SK-N-SH treated with all-trans-retinoic acid at 6 μM for 48 hours (cell line): ENCODE measurements at regions not wholly inside any gene's neighbourhood (a gene's known extent, or its start where the extent isn't known, plus 50 kb on each side); places are given as distances from the start of the nearest gene placed in this dataset.

ENCODE experiments used
- ATAC-seq: fragments of 200-7000 bp; cut with Tn5 transposase; 3 replicates; pipeline ENCODE4 v1.9.1; 2020; ENCODE audit warnings: mild to moderate bottlenecking, moderate library complexity
- ARNTL ChIP-seq: fragments of 450-650 bp; formaldehyde crosslinking; IDR thresholded peaks from 2 replicates; pipeline ENCODE4 v1.5.0; 2020; ENCODE audit warnings: low read depth, mild to moderate bottlenecking, moderate library complexity, borderline replicate concordance
- CREB5 ChIP-seq: fragments of 250-450 bp; sonication (Bioruptor Pico); IDR thresholded peaks from 2 replicates; pipeline ENCODE4 v1.5.1; 2020; ENCODE audit warnings: low read depth, mild to moderate bottlenecking, moderate library complexity
- CSDC2 ChIP-seq: fragments of 250-450 bp; sonication (Bioruptor Pico); IDR thresholded peaks from 2 replicates; pipeline ENCODE4 v1.5.0; 2020; ENCODE audit warnings: mild to moderate bottlenecking, moderate library complexity
- CSRNP3 ChIP-seq: fragments of 250-450 bp; sonication (Bioruptor Pico); IDR thresholded peaks from 2 replicates; pipeline ENCODE4 v1.5.1; 2021; ENCODE audit warnings: mild to moderate bottlenecking, moderate library complexity
- ESRRG ChIP-seq: fragments of 250-450 bp; sonication (Bioruptor Pico); IDR thresholded peaks from 2 replicates; pipeline ENCODE4 v1.6.1; 2021; ENCODE audit warnings: mild to moderate bottlenecking
- GLIS3 ChIP-seq: fragments of 250-450 bp; sonication (Bioruptor Pico); IDR thresholded peaks from 2 replicates; pipeline ENCODE4 v1.5.0; 2020; ENCODE audit warnings: mild to moderate bottlenecking, moderate library complexity
- ISL1 ChIP-seq: fragments of 250-450 bp; sonication (Bioruptor Pico); IDR thresholded peaks from 2 replicates; pipeline ENCODE4 v2.1.2; 2022; ENCODE audit warnings: mild to moderate bottlenecking, moderate library complexity
- OSR1 ChIP-seq: fragments of 250-450 bp; sonication (Bioruptor Pico); IDR thresholded peaks from 2 replicates; pipeline ENCODE4 v1.8.0; 2022; ENCODE audit warnings: moderate library complexity, mild to moderate bottlenecking, inconsistent platforms
- PATZ1 ChIP-seq: fragments of 250-450 bp; sonication (Bioruptor Pico); IDR thresholded peaks from 2 replicates; pipeline ENCODE4 v1.8.0; 2020; ENCODE audit warnings: mild to moderate bottlenecking, moderate library complexity, borderline replicate concordance
- POU6F1 ChIP-seq: fragments of 250-450 bp; sonication (Bioruptor Pico); IDR thresholded peaks from 2 replicates; pipeline ENCODE4 v1.8.0; 2021; ENCODE audit warnings: low read depth, mild to moderate bottlenecking, moderate library complexity, borderline replicate concordance
- PPARA ChIP-seq: fragments of 250-450 bp; sonication (Bioruptor Pico); IDR thresholded peaks from 2 replicates; pipeline ENCODE4 v1.5.0; 2020; ENCODE audit warnings: mild to moderate bottlenecking, borderline replicate concordance
- RARB ChIP-seq: fragments of 250-450 bp; sonication (Bioruptor Pico); IDR thresholded peaks from 2 replicates; pipeline ENCODE4 v1.8.0; 2021; ENCODE audit warnings: mild to moderate bottlenecking, moderate library complexity
- SNAI2 ChIP-seq: fragments of 250-450 bp; sonication (Bioruptor Pico); IDR thresholded peaks from 2 replicates; pipeline ENCODE4 v1.5.0; 2020; ENCODE audit warnings: mild to moderate bottlenecking, moderate library complexity
- TCF4 ChIP-seq: fragments of 250-450 bp; sonication (Bioruptor Pico); IDR thresholded peaks from 2 replicates; pipeline ENCODE4 v1.8.0; 2021; ENCODE audit warnings: mild to moderate bottlenecking, moderate library complexity, borderline replicate concordance
- TOX ChIP-seq: fragments of 250-450 bp; sonication (Bioruptor Pico); IDR thresholded peaks from 2 replicates; pipeline ENCODE4 v1.8.0; 2021; ENCODE audit warnings: mild to moderate bottlenecking, moderate library complexity, borderline replicate concordance
- TSHZ2 ChIP-seq: fragments of 250-450 bp; sonication (Bioruptor Pico); IDR thresholded peaks from 2 replicates; pipeline ENCODE4 v1.5.0; 2020; ENCODE audit warnings: mild to moderate bottlenecking, moderate library complexity
- ZC3H10 ChIP-seq: fragments of 250-450 bp; sonication (Bioruptor Pico); IDR thresholded peaks from 2 replicates; pipeline ENCODE4 v1.5.1; 2021; ENCODE audit warnings: mild to moderate bottlenecking, moderate library complexity
- ZFP3 ChIP-seq: fragments of 250-450 bp; sonication (Bioruptor Pico); IDR thresholded peaks from 2 replicates; pipeline ENCODE4 v1.5.0; 2020; ENCODE audit warnings: mild to moderate bottlenecking, moderate library complexity
- ZFP30 ChIP-seq: fragments of 450-650 bp; formaldehyde crosslinking; IDR thresholded peaks from 2 replicates; pipeline ENCODE4 v1.5.0; 2022; ENCODE audit warnings: mild to moderate bottlenecking, moderate library complexity
- ZNF565 ChIP-seq: fragments of 450-650 bp; formaldehyde crosslinking; conservative IDR thresholded peaks from 2 replicates; pipeline ENCODE4 v1.5.0; 2020; ENCODE audit warnings: low read depth, mild to moderate bottlenecking, moderate library complexity
- ZNF70 ChIP-seq: fragments of 450-650 bp; formaldehyde crosslinking; IDR thresholded peaks from 2 replicates; pipeline ENCODE4 v1.5.0; 2020; ENCODE audit warnings: mild to moderate bottlenecking, moderate library complexity
- ZNF8 ChIP-seq: fragments of 450-650 bp; formaldehyde crosslinking; IDR thresholded peaks from 2 replicates; pipeline ENCODE4 v1.5.0; 2020; ENCODE audit warnings: mild to moderate bottlenecking, moderate library complexity

GRCh38 chr2:16718576-16719484, 53.2 kb upstream of the CYRIA start (continued):
- no peak for TF ChIP-seq ARNTL (CRISPR knock-in tag)
- no peak for TF ChIP-seq ZNF565
- TF ChIP-seq SNAI2, result no peak
- TF ChIP-seq ZNF8 (CRISPR knock-in tag), result no peak
- TF ChIP-seq POU6F1 (CRISPR knock-in tag), result no peak
- TF ChIP-seq ZFP30, result no peak
- TF ChIP-seq TOX (CRISPR knock-in tag), result no peak
- no peak for TF ChIP-seq ISL1 (CRISPR knock-in tag)
- TF ChIP-seq CSDC2 (CRISPR knock-in tag), result no peak
- TF ChIP-seq RARB (CRISPR knock-in tag), result no peak
- TF ChIP-seq ZC3H10 (CRISPR knock-in tag), result no peak

GRCh38 chr2:16717477-16717876, 51.8 kb upstream of the CYRIA start:
- TF ChIP-seq PPARA (CRISPR knock-in tag) (no peak), TOX (CRISPR knock-in tag) (no peak), ESRRG (CRISPR knock-in tag) (no peak), ZNF70 (no peak), RARB (CRISPR knock-in tag) (no peak), ZFP3 (CRISPR knock-in tag) (no peak), ARNTL (CRISPR knock-in tag) (no peak), SNAI2 (no peak), CREB5 (CRISPR knock-in tag) (no peak)
- ATAC-seq, result no peak

- ATAC-seq, result no peak
- TF ChIP-seq CREB5 (CRISPR knock-in tag) (no peak), ZNF8 (CRISPR knock-in tag) (no peak), TSHZ2 (CRISPR knock-in tag) (no peak), CSRNP3 (CRISPR knock-in tag) (no peak), RARB (CRISPR knock-in tag) (no peak), SNAI2 (no peak), ZFP3 (CRISPR knock-in tag) (no peak), ZNF565 (no peak), ISL1 (CRISPR knock-in tag) (no peak), ZC3H10 (CRISPR knock-in tag) (no peak), TOX (CRISPR knock-in tag) (no peak), ZFP30 (no peak), CSDC2 (CRISPR knock-in tag) (no peak), POU6F1 (CRISPR knock-in tag) (no peak), ESRRG (CRISPR knock-in tag) (no peak), ZNF70 (no peak), OSR1 (no peak), PATZ1 (CRISPR knock-in tag) (no peak), GLIS3 (CRISPR knock-in tag) (no peak), TCF4 (CRISPR knock-in tag) (no peak)
Observed at GRCh38 chr2:16716944-16717343, 51.3 kb upstream of the CYRIA start.
